Adrenal gland (tissue), 5 donors: ENCODE measurements at regions not wholly inside any gene's neighbourhood (a gene's known extent, or its start where the extent isn't known, plus 50 kb on each side); places are given as distances from the start of the nearest gene placed in this dataset.

Experiments used
- CTCF ChIP-seq, 6 experiments: fragments of 450-650 bp in 4 of 6; fragments of 200-600 bp in 2 of 6; sonication (generic) in 1 of 6; IDR thresholded peaks; 1 replicate in 5 of 6; 2 replicates in 1 of 6; pipeline versions ENCODE4 v1.5.1 to v1.8.0; 2016 to 2021; ENCODE audit warnings: antibody characterized with exemption in 6 of 6, mild to moderate bottlenecking in 2 of 6, moderate library complexity in 1 of 6
- POLR2A ChIP-seq, 2 donors: fragments of 450-650 bp; IDR thresholded peaks; one replicate each; pipeline ENCODE4 v1.6.1; 2017; ENCODE audit warnings: antibody characterized with exemption in 2 of 2, mild to moderate bottlenecking in 2 of 2, moderate library complexity in 1 of 2
- donor health status: DM: no; HTN: no; CAD: no.

GRCh38 chr13:40114305-40114896 is 458.9 kb downstream of the COG6 start:
- TF ChIP-seq CTCF (IDR thresholded peaks at IDR 0.05) (no peak), POLR2A (IDR thresholded peaks at IDR 0.05) (no peak)
